ENCODE measurements at regions not wholly inside any gene's neighbourhood (a gene's known extent, or its start where the extent isn't known, plus 50 kb on each side); places are given as distances from the start of the nearest gene placed in this dataset.

- no peak for TF ChIP-seq CTCF (conservative IDR thresholded peaks at IDR 0.05)
- no peak for TF ChIP-seq ZFX (IDR thresholded peaks at IDR 0.05)
Observed at GRCh38 chr9:80622508-80622907, 1050.7 kb downstream of the TLE4 start.

All from C4-2B (cell line).